GM12864 (cell line): ENCODE measurements at regions not wholly inside any gene's neighbourhood (a gene's known extent, or its start where the extent isn't known, plus 50 kb on each side); places are given as distances from the start of the nearest gene placed in this dataset.

Source experiments
- DNase-seq: peaks from one replicate; pipeline ENCODE4 v3.0.0-alpha.2; 2011; ENCODE audit warnings: low read depth
- H3K4me3 ChIP-seq: 2 replicates; pipeline ENCODE4 v1.5.1; 2011; ENCODE audit warnings: mild to moderate bottlenecking, low read depth, low read length, control low read depth
- TF ChIP-seq, protein P1 (sequence below): IDR thresholded peaks from 2 replicates; pipeline ENCODE4 v1.5.1; 2011; ENCODE audit warnings: low read depth, mild to moderate bottlenecking, moderate library complexity, low read length, control low read depth, inconsistent platforms; ENCODE audit errors: missing control alignments

DNA sequence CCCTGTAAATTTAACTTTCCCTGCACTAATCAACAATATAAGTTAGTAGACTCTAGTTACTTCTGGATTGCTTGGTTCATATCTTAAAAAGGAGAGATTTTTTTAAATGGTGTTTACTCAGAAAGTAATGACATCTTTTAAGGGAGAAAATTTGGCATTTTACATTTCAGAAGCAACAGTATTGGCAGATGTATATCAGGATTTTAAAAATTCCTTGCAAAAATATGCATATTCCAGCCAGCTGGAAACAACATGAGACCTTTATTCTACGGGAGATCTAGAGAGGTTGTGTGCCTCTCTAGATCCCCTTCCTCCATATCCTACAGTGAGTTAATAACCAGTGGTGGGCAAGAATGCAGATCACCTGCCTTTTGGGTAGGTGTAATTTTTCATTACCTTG, 848.2 kb downstream of the USP25 start:
- no peak overlapping the region for H3K4me3 ChIP-seq
- DNase-seq, result no peak
- TF ChIP-seq, protein P1, sequence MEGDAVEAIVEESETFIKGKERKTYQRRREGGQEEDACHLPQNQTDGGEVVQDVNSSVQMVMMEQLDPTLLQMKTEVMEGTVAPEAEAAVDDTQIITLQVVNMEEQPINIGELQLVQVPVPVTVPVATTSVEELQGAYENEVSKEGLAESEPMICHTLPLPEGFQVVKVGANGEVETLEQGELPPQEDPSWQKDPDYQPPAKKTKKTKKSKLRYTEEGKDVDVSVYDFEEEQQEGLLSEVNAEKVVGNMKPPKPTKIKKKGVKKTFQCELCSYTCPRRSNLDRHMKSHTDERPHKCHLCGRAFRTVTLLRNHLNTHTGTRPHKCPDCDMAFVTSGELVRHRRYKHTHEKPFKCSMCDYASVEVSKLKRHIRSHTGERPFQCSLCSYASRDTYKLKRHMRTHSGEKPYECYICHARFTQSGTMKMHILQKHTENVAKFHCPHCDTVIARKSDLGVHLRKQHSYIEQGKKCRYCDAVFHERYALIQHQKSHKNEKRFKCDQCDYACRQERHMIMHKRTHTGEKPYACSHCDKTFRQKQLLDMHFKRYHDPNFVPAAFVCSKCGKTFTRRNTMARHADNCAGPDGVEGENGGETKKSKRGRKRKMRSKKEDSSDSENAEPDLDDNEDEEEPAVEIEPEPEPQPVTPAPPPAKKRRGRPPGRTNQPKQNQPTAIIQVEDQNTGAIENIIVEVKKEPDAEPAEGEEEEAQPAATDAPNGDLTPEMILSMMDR, result no peak

DNA sequence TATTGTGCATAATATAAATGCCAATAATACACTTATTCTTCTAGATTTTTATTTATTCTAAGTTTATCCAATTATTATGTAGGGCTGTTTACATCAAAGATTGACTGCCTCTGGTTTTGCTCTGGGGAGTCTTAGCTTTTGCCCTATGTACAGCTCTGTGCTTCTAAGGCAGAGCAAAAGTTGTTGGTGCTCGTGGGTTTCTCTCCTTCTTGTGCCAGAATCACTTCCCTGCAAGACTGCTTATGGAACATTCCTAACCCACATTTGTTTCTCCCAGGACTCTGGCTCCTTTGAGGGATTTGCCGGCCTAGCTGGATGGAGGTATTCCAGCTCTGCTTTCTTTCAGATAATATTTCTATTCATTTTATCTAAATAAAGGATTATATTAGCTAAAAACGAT, 849.1 kb downstream of the USP25 start:
- TF ChIP-seq, protein P1, result no peak
- H3K4me3 ChIP-seq, result no peak overlapping the region
- DNase-seq, result no peak

DNA sequence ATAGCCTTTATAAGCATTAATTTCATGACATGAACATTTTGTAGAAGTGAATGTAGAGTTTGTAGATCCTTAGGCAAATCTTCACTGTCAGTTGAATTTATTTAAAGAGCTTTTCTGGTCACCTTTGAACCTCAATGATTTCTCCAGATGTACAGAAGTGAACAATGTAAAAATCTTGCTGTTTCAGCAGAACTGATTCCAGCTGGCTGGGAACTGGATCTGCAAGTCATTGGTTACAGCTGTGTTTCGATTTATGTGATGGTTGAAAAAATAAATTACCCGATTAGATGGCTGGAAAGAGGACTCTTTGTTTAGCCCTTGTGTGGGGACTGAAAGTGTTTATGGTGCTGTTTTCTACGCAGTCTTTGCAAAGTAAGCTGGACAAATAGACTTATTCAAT, 849.8 kb downstream of the USP25 start:
- TF ChIP-seq, protein P1, result no peak
- no peak overlapping the region for H3K4me3 ChIP-seq
- no peak for DNase-seq

- TF ChIP-seq, protein P1, result no peak
- H3K4me3 ChIP-seq, result no peak overlapping the region
- DNase-seq, result no peak
Measured at GRCh38 chr21:16580661-16581060, 850.9 kb downstream of the USP25 start.

- TF ChIP-seq, protein P1, result no peak
- no peak for DNase-seq
- H3K4me3 ChIP-seq, result no peak overlapping the region
Measured at GRCh38 chr21:16583556-16583955, 853.8 kb downstream of the USP25 start.

- no peak overlapping the region for H3K4me3 ChIP-seq
- no peak for DNase-seq
- TF ChIP-seq, protein P1, result no peak
Measured at GRCh38 chr21:16584756-16585155, 855.0 kb downstream of the USP25 start.

DNA sequence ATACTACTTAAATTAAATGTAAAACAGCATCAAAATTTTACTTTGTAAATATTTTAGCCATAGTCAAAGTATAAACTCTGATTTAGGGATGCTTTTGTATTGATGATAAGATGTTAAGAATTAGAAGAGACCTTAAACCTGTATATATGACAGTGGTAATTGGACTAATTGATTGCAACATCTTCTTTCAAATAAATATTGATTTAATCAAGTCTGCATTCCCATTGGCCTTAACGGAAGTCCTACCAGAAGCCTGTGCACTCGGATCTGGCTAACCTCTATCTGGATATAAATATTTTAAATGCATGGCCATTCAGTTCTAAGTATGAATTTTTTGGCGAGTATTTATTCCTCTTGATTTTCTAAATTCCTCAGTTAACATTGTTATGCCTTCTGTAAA, 856.1 kb downstream of the USP25 start:
- H3K4me3 ChIP-seq, result no peak overlapping the region
- TF ChIP-seq, protein P1, result no peak
- no peak for DNase-seq
